HG03457 (cell line): ENCODE measurements at regions not wholly inside any gene's neighbourhood (a gene's known extent, or its start where the extent isn't known, plus 50 kb on each side); places are given as distances from the start of the nearest gene placed in this dataset.
A peak's percentile ranks its signal among the peaks of the same experiment; 100 is the strongest.

Experiments
- ATAC-seq: cut with Tn5 transposase; IDR thresholded peaks from one replicate; pipeline ENCODE4 v1.9.1; 2021; ENCODE audit warnings: moderate number of reproducible peaks; ENCODE audit not compliant: unreplicated experiment

- ATAC-seq = no peak
These were observed 1503.9 kb upstream of the MIR17HG start for GRCh38 chr13:89843621-89844020.

- no peak for ATAC-seq
These were observed 1501.6 kb upstream of the MIR17HG start for GRCh38 chr13:89845874-89846273.

- ATAC-seq = no peak
These were observed 1500.4 kb upstream of the MIR17HG start for GRCh38 chr13:89846926-89847585.

GRCh38 chr13:89852570-89852969 is 1494.9 kb upstream of the MIR17HG start:
- ATAC-seq = no peak

GRCh38 chr13:89856512-89856911 is 1491.0 kb upstream of the MIR17HG start:
- no peak for ATAC-seq

GRCh38 chr13:89857502-89857901 is 1490.0 kb upstream of the MIR17HG start:
- ATAC-seq = no peak

- no peak for ATAC-seq
These were observed 1485.3 kb upstream of the MIR17HG start for GRCh38 chr13:89862011-89862690.

- ATAC-seq = no peak
These were observed 1484.8 kb upstream of the MIR17HG start for GRCh38 chr13:89862691-89863036.

- no peak for ATAC-seq
These were observed 1482.1 kb upstream of the MIR17HG start for GRCh38 chr13:89865164-89866064.

- no peak for ATAC-seq
These were observed 1478.2 kb upstream of the MIR17HG start for GRCh38 chr13:89869312-89869711.

- ATAC-seq = no peak
These were observed 1468.6 kb upstream of the MIR17HG start for GRCh38 chr13:89878904-89879303.

GRCh38 chr13:89880201-89880600 is 1467.3 kb upstream of the MIR17HG start:
- ATAC-seq = no peak

- no peak for ATAC-seq
These were observed 1463.5 kb upstream of the MIR17HG start for GRCh38 chr13:89883893-89884448.

GRCh38 chr13:89890806-89891205 is 1456.7 kb upstream of the MIR17HG start:
- no peak for ATAC-seq

- ATAC-seq = no peak
These were observed 1456.1 kb upstream of the MIR17HG start for GRCh38 chr13:89891416-89891815.

- ATAC-seq = peak; percentile 76
These were observed 1449.8 kb upstream of the MIR17HG start for GRCh38 chr13:89897681-89898080.

GRCh38 chr13:89899302-89900103 is 1448.0 kb upstream of the MIR17HG start:
- no peak for ATAC-seq

GRCh38 chr13:89900104-89900765 is 1447.3 kb upstream of the MIR17HG start:
- ATAC-seq = no peak

- ATAC-seq = no peak
These were observed 1445.3 kb upstream of the MIR17HG start for GRCh38 chr13:89902223-89902622.

GRCh38 chr13:89903115-89903514 is 1444.4 kb upstream of the MIR17HG start:
- ATAC-seq = no peak
